ENCODE measurements at regions not wholly inside any gene's neighbourhood (a gene's known extent, or its start where the extent isn't known, plus 50 kb on each side); places are given as distances from the start of the nearest gene placed in this dataset.
"Not testable (repeated sequence)": the region's sequence is repeated elsewhere in the genome, so short reads cannot be mapped to it uniquely, and the experiment has no call there.

GRCh38 chr2:12612168-12612567, 104.6 kb upstream of the TRIB2 start:
- FAIRE-seq = no peak

- FAIRE-seq = no peak
These were observed 104.1 kb upstream of the TRIB2 start for GRCh38 chr2:12612671-12613070.

- FAIRE-seq = no peak
These were observed 103.5 kb upstream of the TRIB2 start for GRCh38 chr2:12613137-12613835.

GRCh38 chr2:12615509-12615908, 101.2 kb upstream of the TRIB2 start:
- no peak for FAIRE-seq

GRCh38 chr2:12616456-12617156, 100.1 kb upstream of the TRIB2 start:
- FAIRE-seq = no peak

GRCh38 chr2:12617366-12617765, 99.4 kb upstream of the TRIB2 start:
- FAIRE-seq = no peak

GRCh38 chr2:12617853-12618252, 98.9 kb upstream of the TRIB2 start:
- no peak for FAIRE-seq

- FAIRE-seq = no peak
These were observed 98.2 kb upstream of the TRIB2 start for GRCh38 chr2:12618576-12618975.

- FAIRE-seq = no peak
These were observed 96.8 kb upstream of the TRIB2 start for GRCh38 chr2:12619975-12620374.

GRCh38 chr2:12620759-12621158, 96.0 kb upstream of the TRIB2 start:
- FAIRE-seq = no peak

GRCh38 chr2:12623051-12623450, 93.7 kb upstream of the TRIB2 start:
- FAIRE-seq = no peak

- FAIRE-seq = no peak
These were observed 92.4 kb upstream of the TRIB2 start for GRCh38 chr2:12624384-12624783.

GRCh38 chr2:12624905-12625598, 91.7 kb upstream of the TRIB2 start:
- FAIRE-seq = no peak

GRCh38 chr2:12628541-12628940, 88.2 kb upstream of the TRIB2 start:
- not testable (repeated sequence) for FAIRE-seq

- no peak for FAIRE-seq
These were observed 79.7 kb upstream of the TRIB2 start for GRCh38 chr2:12636837-12637581.

- no peak for FAIRE-seq
These were observed 79.0 kb upstream of the TRIB2 start for GRCh38 chr2:12637754-12638153.

GRCh38 chr2:12641441-12641840, 75.3 kb upstream of the TRIB2 start:
- FAIRE-seq = no peak

- FAIRE-seq = no peak
These were observed 74.4 kb upstream of the TRIB2 start for GRCh38 chr2:12642332-12642731.

GRCh38 chr2:12642859-12643258, 73.9 kb upstream of the TRIB2 start:
- FAIRE-seq = no peak

- no peak for FAIRE-seq
These were observed 66.9 kb upstream of the TRIB2 start for GRCh38 chr2:12649602-12650400.

- no peak for FAIRE-seq
These were observed 65.1 kb upstream of the TRIB2 start for GRCh38 chr2:12651641-12652040.

GRCh38 chr2:12652723-12653122, 64.0 kb upstream of the TRIB2 start:
- no peak for FAIRE-seq
